ENCODE measurements at regions not wholly inside any gene's neighbourhood (a gene's known extent, or its start where the extent isn't known, plus 50 kb on each side); places are given as distances from the start of the nearest gene placed in this dataset.

DNA sequence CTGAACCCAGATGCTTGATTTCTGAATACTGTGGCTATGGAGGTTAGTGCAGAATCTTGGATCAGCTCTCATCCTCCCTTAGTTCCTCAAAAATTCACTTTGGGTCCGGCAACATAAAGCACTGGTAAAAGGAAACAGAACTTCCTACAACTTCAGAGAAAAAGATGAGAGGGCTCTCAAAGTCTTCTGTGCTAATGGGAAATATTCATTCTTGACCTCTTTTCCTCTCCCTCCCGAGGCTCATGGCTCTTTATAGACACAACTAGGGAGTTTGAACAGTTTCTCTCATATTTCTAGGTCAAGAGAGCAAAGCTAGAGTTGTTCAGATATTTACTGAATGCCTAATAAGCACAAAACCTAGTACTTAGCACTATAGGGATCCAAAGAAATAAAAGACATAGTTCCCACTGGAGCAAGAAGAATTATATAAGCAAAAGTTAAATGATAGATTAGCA lies 124.1 kb upstream of the TCF21 start:
- TF ChIP-seq, protein P1, sequence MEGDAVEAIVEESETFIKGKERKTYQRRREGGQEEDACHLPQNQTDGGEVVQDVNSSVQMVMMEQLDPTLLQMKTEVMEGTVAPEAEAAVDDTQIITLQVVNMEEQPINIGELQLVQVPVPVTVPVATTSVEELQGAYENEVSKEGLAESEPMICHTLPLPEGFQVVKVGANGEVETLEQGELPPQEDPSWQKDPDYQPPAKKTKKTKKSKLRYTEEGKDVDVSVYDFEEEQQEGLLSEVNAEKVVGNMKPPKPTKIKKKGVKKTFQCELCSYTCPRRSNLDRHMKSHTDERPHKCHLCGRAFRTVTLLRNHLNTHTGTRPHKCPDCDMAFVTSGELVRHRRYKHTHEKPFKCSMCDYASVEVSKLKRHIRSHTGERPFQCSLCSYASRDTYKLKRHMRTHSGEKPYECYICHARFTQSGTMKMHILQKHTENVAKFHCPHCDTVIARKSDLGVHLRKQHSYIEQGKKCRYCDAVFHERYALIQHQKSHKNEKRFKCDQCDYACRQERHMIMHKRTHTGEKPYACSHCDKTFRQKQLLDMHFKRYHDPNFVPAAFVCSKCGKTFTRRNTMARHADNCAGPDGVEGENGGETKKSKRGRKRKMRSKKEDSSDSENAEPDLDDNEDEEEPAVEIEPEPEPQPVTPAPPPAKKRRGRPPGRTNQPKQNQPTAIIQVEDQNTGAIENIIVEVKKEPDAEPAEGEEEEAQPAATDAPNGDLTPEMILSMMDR (conservative IDR thresholded peaks at IDR 0.05 in 1 of 2, IDR thresholded peaks at IDR 0.05 in 1 of 2; ENCODE audit: low read depth in 1 of 2, low read length in 2 of 2): no peak
- no peak for TF ChIP-seq EZH2 (IDR thresholded peaks at IDR 0.05; ENCODE audit: low read length, missing control alignments)

Measured in fibroblast of lung (primary cell).